ENCODE measurements at regions not wholly inside any gene's neighbourhood (a gene's known extent, or its start where the extent isn't known, plus 50 kb on each side); places are given as distances from the start of the nearest gene placed in this dataset.
A peak's percentile ranks its signal among the peaks of the same experiment; 100 is the strongest.
"Not testable (repeated sequence)": the region's sequence is repeated elsewhere in the genome, so short reads cannot be mapped to it uniquely, and the experiment has no call there.

DNA sequence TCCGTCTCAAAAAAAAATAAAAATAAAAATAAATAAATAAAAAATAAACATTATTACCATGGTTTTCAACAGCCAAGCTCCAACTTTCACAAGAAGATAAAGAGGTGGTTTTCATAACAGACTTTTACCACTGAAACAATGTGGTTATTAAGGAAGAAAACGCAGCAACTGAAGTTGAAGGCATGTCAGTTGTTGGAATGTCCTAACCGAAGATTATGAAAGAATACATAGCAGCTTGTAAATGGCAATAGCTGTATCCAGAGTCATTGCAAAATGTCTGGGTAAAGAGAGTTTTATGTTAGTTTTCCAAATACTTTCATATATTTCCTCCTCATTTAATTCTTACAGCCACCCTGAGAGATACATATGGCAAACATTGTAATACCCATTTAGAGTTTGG lies 161.6 kb upstream of the MARCKS start:
- peak; percentile 92 for DNase-seq

DNA sequence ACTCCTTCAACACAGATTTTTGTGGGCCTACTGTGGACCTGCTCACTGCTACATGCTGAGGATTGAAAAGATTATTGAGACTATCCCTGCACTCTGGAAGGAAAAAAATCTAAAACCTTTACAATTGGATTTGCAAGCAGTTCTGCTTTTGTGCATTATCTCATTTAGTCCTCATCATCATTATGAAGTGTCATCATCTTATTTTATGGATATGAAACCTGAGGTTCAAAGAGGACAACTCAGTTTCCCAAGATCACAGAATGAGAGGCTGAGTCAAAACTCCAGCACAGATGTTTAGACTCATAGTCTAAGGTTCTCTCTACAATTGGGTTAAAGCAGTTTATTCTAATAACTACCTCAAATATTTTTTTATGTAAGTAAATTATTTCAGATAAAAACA lies 160.2 kb upstream of the MARCKS start:
- DNase-seq = peak; percentile 89

DNA sequence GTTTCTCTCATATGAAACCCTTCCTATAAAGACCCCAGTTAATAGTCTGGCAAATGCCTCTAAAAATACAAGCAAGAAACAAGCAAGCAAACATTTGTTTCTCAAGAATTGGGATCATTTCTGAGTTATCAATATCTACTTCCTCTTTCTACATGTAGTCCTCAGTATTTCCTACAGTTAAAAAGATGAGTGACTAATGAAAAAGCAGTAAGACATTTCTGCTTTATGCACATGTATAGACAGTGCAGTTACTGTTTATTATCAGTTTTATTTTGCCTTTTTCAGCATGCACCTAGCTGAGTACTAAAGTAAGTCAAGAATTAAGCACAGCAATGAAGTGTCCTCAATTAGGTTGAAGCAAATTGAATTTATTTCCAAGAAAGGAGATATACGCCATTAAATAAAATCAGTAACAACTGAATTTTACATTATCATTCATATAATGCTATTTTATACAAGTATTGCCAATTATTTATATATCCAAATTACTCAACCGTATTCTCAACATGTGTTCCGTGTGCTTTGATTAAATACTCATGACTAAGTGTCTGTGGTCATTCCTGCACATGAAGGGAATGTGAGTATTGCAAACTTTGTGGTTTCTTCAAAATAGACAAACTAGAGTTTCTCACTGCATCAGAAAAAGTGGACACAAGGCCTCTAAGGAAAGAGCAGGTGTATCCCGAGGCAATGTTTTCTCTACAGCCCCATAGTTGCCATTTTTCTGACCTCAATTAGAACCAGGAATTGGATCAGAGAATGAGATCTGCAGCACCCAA lies 159.3 kb upstream of the MARCKS start:
- DNase-seq = peak; percentile 83

DNA sequence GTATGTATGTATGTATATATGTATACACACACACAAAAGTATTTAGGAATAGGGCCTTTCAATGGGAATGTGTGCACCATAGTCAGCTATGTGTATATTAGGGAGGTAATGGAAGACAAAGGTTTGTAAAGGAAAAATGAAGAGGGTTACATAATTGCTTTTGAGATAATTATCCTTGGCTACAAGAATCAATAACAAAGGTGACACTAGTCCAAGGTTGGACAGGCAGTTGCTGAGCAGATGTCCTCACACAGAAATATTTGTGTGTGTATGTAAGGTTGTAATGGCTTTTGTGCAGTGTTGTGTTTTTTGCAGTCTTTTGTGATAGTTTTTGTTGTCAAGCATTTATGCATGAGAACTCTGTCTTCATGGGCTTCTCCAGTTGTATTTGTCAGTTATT lies 157.9 kb upstream of the MARCKS start:
- no peak for DNase-seq

DNA sequence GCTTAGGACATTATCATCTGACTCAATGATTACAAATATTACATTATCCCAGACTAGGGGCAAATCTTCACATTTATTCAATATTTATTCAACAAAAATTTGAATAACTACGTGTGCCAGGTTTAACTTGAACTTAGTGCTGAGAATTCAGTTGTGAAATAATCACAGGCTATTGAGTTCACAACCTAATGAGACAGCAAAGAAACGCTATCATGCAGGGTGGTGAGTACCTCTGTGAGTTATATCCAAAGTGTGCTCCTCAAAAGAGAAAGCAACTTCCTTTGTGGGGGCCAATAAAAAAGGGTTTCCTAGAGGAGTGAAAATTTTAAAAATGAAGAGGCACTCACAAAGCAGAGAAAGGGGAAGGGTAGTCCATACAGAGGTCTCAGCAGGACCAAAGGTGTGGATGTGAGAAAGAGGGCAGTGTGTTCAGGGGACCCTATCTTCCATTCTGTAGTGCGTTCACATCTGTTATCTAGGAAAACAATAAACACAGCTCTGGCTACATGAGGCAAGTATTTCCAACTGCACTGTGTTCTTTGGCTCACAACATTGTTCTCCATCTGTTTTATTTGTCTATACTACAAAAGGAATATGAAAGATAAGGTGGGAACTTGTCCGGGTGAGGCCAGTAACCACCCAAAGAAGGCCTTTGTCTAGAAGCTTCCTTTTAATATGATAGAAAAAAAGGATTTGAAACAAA lies 155.4 kb upstream of the MARCKS start:
- no peak for DNase-seq

DNA sequence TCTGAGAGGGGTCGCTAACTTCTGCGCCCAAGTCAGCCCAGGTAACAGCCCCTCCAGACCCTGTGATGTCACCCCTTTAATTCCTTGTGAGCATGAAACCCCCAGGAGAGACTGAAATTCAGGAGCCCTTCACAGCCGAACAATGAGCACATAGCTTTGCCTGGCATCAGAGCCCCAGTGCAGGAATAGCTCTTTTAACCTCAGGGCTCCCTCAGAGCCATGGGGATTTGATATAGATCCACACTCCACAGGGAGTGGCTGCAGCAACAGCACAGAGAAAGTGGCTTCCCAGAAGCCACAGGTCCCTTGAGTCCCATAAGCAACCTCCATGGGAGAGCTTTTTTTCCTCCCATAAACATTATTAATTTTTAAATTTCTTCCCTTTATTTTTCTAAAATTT lies 150.0 kb upstream of the MARCKS start:
- no peak for DNase-seq

DNA sequence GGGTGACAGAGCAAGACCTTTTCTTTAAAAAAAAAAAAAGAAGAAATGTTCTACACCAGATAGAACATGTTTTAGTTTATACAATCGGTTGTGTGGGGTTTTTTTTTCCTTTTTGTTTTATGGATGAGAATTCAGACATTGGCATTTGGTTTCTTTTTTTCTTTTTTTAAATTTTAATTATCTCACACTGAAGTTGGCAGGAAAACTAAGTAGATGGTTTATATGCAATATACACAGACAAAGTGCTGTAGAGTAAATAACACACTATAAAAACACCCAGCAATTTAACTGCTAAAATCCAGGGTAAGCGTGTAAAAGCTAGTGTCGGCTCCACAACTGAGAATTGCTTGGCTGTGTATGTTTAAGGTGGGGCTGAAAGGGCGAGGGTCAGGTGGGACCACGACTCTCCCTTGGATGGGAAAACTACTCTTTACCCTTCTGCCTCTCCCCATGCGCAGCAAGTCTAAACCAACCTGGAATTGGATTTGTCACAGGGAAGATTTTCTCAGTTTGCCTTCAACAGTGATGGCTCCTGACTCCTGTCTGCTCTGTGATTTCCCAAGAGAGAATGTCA lies 147.1 kb upstream of the MARCKS start:
- no peak for DNase-seq

DNA sequence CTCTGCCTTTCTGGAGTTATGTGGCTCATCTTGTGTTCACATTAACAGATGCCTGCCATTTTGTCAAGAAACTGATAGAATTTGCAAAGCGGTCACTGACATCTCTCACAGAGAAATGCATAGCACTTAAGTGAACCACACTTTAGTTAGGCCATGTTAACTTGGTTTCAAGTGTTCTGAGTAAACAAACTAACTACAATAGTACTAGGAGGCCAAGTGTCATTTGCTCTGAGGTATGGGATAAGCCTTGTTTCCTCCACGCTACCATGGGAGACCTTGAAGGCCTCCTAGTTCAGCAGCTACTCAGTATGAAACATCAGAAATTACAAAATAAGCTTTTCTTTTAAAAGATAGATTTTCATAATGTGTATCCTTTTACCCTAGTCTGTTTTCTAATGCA lies 143.5 kb upstream of the MARCKS start:
- DNase-seq = no peak

DNA sequence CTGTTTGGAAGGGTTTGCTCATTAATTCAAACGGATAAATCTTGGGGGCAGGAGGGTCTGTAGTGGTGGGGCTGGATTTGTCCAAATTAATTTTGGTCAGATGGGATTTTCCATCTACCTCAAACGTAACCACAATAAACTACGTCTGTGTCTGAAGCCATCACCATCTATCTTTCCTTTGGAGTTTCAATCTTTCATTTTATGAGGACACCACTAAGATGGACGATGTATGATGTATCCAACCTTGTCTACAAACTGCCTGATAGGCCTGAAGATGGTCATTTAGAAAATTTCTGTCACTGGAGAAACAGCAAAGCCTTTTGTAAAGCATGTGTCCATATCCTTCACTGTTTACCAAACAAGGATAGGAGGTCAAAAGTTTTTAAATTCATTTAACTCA lies 138.6 kb upstream of the MARCKS start:
- DNase-seq = no peak

DNA sequence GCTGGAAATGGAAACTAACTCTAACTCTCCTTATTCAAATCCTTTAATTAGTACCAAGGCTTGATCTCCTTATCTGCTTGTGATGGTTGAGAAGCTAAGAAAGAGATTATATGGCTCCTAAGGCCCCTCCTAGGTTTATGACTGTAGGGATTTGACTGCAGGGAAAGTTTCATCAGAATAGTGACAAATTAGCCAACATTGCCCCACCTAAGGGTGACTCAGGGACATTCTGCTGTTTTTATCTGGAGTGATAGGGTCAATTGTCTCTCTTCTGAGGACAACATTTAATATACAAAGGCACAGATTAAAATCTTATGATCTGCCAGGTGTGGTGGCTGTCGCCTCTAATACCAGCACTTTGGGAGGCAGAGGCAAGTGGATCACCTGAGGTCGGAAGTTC lies 138.1 kb upstream of the MARCKS start:
- peak; percentile 53 for DNase-seq

DNA sequence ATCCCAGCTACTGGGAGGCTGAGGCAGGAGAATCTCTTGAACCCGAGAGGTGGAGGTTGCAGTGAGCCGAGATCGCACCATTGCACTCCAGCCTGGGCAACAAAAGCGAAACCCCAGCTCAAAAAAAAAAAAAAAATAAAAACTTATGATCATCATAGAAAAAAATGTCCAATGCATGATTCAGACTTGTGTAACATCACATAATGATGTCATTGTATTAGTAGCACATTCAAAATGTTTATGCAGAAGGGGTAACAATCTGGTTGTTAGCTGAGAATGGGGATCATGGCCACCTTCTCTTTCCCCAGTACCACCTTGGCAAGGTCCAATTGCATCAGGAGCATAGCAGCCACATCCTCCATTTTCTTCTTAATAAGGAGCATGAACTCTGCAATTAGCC lies 137.6 kb upstream of the MARCKS start:
- no peak for DNase-seq

DNA sequence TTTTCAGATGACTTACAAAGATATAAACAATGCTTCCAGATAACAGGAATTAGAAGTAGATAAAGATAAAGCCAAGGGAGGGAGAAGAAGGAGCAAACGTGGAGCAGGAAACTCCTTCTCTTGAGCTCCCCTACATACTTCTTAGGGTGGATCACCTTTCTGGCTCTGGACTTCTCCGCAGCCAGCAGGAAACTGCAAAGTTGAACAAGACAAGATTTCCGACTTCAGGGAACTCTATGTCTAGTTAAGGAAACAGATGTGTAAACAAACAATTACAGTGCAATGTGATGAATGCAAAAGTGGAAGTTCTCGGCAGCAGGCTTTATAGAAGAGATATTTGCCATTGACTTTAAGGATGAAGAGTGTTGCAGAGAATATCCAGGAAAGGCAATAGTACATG lies 134.0 kb upstream of the MARCKS start:
- DNase-seq = no peak

DNA sequence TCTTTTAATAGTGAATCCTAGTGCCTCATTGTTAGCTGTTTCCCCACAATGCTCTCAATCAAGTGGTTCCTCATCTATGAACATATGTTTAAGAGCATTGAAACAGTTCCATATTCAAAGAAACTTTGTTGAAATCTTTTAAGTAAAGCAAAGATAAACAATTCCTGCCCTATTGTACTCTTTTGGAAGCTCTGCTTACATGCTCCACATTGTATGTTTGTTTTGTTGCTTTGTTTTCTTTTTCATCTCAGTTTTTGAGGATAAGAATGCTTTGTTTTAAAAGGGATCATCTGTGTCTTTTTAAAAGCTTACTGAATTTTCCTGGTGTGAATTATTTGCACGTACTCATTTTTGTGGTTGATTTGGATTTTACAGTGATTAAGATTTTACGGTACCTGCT lies 132.2 kb upstream of the MARCKS start:
- not testable (repeated sequence) for DNase-seq

DNA sequence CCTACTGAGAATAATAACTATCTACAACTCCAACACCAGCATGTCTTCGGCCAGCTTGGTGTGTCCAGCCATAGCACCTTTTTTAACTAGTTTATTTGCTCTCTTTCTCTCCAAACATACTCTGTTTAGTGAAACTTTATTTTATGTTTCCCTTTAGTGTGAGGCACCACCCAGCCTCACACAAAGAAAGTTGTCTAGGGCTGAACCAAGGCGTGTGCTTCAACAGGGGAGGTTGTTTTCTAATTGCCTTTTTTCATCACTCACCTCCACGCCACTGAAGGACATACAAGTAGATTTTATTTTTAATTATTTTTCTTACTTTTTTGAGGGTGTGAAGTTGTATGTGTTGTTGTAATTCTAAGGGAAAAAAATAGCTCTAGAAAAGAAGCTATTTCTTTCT lies 125.6 kb upstream of the MARCKS start:
- DNase-seq = no peak

DNA sequence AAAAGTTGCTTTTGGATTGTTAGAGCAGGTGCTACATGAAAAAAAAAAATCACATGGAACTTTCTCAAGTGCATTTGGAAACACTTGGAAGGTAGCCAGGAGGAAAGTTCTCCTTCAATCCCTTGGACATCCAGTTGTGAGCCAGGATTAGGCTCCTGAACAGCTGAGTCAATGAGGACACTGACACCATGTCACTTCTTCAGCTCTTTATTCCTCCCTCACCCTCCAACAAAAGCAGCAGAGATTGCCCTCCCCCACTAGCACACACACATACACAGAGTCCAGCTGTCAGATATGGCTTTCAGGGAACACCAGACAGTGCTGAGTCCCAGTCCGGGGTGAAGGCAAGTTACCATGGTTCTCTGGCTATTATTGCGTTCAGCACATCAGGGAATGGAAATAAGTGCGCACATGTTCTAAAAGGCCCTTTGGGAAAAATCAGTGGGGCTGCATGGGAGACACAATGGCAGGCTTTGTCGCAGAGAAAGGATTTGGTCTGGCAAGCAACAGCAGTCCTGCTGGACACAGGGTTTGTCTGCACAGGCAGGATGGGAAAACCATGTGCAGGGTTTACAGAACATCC lies 124.7 kb upstream of the MARCKS start:
- DNase-seq = no peak

DNA sequence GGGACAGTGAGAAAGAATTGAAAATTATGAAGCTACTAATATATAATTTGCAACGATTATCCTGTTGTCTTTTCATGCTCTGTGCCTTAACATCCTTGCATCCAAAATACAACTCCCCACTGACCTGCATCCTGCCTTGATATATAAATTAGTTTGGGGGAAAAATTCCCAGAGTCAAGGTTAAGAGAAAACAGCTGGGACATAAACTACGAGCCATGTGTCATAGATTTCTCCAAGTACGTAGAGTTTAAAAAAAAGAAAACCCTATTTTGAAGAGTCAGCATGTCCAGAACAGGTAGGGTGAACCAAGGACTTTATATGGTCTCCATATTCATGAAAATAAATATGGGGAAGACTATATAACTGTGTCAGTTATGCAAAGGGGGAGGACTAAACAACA lies 123.8 kb upstream of the MARCKS start:
- DNase-seq = no peak

DNA sequence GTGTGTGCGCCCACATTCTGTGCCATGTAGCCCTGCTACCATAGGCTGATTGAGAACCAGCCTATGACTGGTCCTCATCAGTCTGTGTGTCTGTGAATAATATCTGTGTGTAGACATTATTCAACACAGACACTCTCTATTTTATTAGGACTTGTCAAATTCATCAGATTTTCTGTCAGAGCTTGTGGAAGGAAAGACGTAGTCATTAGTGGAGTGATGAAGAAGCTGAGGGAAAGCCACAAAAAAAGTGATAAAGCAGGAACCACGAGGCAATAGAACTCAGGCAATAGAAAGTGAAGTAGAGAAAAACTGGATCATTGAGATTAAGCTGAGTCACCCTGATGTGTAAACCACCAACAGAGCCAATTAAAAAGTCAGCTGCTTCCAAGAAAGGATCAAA lies 122.2 kb upstream of the MARCKS start:
- DNase-seq = peak; percentile 51

DNA sequence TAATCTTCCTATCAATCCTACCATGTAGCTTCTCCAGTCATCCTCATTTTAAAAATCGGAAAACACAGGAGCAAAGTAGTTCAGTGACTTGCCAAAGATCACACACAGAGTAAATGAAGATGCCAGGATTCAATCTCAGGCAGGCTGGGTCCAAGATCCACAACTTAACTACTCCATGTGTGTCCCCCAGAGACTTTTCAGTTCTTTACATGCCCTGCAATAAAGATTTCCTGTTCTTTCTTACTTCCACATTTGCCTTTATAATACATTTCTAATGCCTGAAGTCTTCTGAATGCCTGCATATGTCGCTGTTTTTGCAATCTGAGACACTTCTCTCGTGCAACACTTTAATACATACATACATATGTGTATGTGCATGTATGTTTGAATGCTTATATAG lies 121.7 kb upstream of the MARCKS start:
- DNase-seq = peak; percentile 12

DNA sequence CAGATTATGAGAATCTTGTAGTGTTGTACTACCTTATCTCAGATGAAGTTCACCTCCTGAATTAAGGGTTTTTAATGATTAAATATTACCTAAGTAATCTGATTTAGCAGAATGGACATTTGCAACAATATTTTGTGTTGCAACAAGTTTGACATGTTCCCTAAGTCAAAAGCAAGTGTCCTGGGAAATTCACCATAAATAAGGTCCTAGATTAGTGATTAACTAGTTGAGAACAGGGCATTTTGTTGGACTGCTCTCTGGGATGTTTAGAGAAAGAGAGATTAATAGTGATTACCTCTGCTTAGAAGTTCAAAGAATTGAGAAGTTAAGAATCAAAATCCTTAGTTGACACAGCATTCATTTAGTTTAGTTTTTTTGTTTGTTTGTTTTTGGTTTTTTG lies 120.2 kb upstream of the MARCKS start:
- DNase-seq = no peak

DNA sequence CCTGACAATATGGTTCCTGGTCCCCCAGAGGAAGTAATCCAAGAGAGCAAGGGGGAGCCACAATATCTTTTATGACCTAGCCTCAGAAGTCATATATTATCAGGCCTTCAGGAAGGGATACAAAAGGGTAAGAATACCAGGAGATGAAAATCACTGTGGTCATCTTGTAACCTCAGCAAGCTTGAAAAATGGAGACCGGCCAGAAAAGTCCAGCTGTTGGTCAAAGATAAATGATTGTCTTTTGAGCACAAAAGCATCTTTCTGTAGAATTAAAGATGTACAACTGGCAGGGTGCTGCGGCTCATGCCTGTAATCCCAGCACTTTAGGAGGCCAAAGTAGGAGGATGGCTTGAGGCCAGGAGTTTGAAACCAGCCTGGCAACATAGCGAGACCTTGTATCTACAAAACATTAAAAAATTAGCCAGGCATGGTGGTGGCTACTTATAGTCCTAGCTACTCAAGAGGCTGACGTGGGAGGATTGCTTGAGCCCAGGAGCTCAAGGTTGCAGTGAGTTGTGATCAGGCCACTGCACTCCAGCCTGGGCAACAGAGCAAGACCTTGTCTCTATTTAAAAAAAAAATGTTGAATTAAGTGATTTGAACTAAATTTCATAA lies 118.0 kb upstream of the MARCKS start:
- no peak for DNase-seq

DNA sequence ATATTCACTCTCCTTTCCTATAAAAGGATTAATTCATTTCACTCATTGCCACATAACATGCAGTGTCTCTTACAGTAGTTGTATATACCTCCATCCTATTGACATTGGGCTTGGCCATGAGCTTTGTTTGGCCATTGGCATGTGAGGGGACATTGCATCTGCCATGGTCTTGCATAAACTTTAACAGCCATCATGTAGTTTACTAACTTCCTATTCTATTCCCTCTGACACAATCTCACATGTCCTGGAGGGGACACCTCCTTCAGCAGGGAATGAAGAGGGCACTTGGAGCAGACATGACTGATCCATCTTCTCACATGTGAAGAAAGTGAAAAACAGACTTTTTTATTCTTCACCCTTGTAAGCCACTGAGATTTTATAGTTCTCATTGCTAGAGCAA lies 115.5 kb upstream of the MARCKS start:
- DNase-seq = no peak

DNA sequence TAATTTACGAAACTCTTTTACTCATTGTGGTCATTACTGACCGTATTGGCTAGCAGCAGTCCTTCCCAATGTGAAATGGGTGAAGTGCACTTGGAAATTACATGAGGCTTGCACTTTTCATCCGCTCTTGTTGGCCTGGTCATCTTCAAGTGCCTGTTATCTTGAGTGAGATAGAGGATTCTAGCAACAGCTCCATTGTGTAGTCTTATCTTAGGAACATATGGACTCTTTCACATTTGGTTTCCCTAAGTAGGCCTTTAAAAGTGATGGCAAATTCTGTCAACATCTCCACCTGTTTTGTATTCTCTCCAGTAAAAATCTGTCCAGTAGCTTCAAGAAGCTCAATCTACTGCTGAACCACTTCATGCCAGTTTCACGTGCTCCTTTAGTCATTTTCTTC lies 114.8 kb upstream of the MARCKS start:
- no peak for DNase-seq

DNA sequence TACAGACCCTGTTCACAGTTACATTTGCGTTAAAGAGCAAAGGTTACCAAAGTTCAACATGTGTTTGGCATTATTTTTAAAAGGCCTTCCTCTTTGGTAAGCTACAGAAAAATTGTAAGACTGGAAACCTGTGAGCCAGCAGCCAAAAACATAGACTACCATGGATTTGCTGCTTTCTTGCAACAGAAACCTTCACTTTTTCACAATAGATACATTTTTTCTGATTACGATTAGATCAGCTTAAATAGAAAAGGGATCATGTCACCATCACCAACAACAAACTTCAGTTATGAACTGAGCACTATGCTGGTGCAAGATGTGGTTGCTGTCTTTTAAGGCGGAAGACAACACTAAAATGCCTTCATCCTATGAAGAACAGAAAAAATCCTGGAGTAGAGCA lies 112.3 kb upstream of the MARCKS start:
- peak; percentile 33 for DNase-seq

All from MV-4-11 (cell line).